ENCODE measurements at regions not wholly inside any gene's neighbourhood (a gene's known extent, or its start where the extent isn't known, plus 50 kb on each side); places are given as distances from the start of the nearest gene placed in this dataset.

DNA sequence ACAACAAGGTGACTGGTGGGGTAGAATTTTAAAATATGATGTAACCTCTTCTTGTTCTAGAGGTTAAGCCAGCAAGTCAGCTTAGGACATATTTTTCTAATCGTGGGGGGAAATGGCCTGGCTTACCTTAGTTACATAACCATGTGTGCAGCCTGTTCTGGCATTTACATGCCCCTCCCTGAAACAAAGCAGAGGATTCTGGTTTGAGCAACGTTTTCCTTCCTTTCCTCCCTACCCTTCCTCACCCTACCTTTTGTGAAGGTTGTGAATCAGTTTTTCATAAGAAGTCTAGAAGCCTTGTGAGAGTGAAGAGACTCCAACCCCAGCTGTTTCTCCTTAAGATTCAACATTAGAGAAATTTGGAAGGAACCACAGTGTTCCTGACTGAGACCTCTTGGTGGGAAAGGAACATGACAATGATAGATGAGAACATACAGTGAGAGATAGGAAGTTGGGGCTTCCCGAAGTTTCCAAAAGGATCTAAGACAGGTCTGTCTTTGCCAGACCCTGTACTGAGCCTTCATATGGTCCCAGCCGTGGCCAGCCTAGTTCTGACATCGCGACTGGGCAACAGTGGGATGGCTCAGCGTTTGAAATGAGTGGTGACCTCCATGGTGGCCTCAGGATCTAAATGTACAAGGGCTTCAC lies 365.2 kb downstream of the SPATA31D1 start:
- no peak for DNase-seq (ENCODE audit: extremely low read depth, low read depth)

DNA sequence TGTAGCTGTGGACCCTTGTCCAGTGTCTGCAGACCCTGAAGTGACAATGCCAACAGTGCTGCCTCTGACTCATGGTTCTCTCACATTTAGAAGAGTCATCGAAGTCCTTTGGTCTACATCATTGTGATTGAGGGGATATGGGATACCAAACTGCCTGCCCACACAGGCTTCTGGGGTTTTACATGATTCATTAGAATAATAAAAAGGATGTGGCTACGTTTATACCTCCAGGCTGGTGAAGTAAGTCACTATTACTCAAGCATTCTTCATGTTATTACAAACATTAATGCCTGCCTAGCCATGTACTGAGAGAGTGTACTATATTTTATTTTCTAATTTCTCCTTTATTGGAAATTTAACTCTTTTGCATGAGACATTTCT lies 365.7 kb downstream of the SPATA31D1 start:
- DNase-seq (ENCODE audit: extremely low read depth, low read depth): peak; percentile 20
- TF ChIP-seq, protein P1, sequence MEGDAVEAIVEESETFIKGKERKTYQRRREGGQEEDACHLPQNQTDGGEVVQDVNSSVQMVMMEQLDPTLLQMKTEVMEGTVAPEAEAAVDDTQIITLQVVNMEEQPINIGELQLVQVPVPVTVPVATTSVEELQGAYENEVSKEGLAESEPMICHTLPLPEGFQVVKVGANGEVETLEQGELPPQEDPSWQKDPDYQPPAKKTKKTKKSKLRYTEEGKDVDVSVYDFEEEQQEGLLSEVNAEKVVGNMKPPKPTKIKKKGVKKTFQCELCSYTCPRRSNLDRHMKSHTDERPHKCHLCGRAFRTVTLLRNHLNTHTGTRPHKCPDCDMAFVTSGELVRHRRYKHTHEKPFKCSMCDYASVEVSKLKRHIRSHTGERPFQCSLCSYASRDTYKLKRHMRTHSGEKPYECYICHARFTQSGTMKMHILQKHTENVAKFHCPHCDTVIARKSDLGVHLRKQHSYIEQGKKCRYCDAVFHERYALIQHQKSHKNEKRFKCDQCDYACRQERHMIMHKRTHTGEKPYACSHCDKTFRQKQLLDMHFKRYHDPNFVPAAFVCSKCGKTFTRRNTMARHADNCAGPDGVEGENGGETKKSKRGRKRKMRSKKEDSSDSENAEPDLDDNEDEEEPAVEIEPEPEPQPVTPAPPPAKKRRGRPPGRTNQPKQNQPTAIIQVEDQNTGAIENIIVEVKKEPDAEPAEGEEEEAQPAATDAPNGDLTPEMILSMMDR (IDR thresholded peaks at IDR 0.05; ENCODE audit: low read depth, low read length): no peak

More for the DNA sequence above, 365.2 kb downstream of the SPATA31D1 start:
- TF ChIP-seq, protein P1 (IDR thresholded peaks at IDR 0.05; ENCODE audit: low read depth, low read length): no peak

DNA sequence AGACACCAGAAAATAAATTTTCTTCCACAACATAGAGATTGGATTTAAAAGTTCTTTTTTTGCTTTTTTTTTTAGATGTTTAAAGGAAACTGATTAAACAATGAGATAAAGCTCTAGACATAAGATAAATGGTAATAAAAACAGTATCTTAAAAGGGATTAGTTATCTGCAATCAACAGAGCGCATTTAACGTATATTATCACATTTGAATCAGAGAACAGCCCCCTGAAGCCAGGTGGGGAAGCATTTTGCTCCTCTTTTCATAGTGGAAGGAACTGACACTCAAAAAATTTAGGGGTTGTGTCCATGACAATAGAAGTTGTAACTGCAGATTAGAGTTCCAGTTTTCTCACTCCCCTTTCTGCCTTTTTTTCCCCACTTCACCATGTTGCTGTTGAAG lies 367.6 kb downstream of the SPATA31D1 start:
- DNase-seq (ENCODE audit: extremely low read depth, low read depth): no peak
- TF ChIP-seq, protein P1 (IDR thresholded peaks at IDR 0.05; ENCODE audit: low read depth, low read length): no peak

DNA sequence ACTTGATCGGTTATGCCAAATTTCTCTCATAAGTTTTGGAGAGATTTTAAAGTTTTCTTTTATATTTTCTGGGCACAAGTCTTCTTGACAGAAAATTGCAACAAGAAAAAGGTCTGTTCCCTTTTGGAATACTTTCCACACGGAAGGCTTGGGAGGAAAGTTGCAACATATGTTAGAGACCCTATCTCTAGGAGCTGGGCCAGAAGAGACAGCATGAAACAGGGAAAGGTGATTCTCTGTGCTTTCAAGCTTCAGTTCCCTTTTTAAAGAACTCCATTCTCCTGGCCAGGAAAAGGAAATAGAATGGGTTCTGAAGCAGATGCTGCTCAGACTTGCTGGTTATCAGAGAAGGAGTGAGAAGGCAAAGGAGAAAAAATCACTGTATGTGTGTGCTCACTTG lies 368.3 kb downstream of the SPATA31D1 start:
- TF ChIP-seq, protein P1 (IDR thresholded peaks at IDR 0.05; ENCODE audit: low read depth, low read length): no peak
- DNase-seq (ENCODE audit: extremely low read depth, low read depth): no peak

DNA sequence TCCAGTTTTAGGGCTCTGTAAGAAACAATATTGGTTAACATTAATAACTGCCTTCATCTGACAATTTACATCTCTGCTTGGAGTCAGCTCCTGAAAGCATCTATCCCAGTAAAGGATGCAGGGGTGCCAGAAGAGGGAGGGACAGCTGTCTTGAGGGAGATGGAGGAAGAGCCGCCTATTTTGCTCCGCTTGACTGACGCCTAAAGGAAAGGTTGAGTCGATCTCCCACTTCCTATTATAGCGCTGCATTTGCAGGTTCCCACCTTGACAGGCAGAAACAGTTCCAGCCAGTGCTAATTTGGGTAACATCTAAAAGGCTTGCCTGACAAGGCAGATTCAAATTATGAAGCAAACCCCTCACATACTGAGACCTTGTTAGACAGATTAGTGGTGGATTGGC lies 374.6 kb downstream of the SPATA31D1 start:
- TF ChIP-seq, protein P1 (IDR thresholded peaks at IDR 0.05; ENCODE audit: low read depth, low read length): no peak
- no peak for DNase-seq (ENCODE audit: extremely low read depth, low read depth)

DNA sequence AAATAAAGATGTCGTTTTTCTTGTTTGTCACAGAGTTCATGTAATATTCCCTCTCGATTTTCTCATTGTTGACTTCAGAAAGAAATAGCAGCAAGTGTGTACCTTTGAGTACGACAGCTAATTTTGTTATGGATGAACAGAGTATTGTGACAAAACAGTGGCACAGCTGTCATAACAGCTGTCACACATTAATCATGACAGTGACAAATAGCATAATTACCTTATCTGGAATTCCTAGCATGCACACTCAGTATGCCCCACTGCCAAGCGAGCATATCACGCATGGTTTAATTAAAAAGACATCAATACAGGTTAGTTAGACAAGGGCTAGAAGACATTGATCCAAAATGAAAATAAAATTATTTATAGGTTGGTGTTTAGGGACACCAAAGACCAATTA lies 375.1 kb downstream of the SPATA31D1 start:
- no peak for DNase-seq (ENCODE audit: extremely low read depth, low read depth)
- TF ChIP-seq, protein P1 (IDR thresholded peaks at IDR 0.05; ENCODE audit: low read depth, low read length): no peak

DNA sequence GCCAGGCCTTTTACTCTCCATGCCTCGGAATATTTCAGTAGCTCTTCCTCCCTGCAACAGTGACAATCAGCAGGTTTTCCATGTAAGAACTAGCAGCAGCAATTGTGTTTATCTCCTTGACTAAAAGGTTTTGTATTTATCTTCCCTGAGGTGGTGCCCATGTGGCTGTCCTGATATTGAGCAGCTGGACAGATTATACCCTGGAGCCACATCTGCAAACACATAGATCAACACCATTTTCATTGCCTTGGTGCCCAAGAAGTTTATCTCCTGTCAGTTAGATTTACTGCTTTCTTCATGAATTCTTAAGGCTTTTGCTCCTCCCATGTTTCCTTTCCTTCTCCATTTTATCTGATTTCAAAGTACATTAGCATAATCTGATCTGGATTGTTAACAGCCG lies 378.4 kb downstream of the SPATA31D1 start:
- TF ChIP-seq, protein P1 (IDR thresholded peaks at IDR 0.05; ENCODE audit: low read depth, low read length): no peak
- no peak for DNase-seq (ENCODE audit: extremely low read depth, low read depth)
